ENCODE measurements at regions not wholly inside any gene's neighbourhood (a gene's known extent, or its start where the extent isn't known, plus 50 kb on each side); places are given as distances from the start of the nearest gene placed in this dataset.

DNA sequence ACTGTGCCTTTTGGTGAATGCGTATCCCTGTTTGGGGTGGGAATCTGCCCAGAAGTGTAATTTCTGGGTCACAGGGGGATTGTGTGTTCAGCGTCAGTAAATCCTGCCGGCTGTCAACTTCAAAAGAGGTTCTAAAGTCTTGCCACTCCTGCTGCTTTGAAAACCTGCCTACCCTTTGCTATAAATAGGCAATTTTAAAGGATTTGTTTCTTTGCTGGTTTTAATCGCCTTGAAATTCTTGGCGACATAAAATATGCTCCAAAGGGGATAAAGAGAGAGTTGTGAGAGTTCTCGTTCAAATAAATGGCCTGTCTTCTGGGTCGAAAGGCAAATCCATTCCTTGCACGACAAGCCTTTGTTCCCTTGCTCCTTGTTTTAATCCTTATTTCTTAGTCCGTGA, 143.4 kb downstream of the IRF8 start:
- DNase-seq = no peak

GRCh38 chr16:86042996-86043725, 144.2 kb downstream of the IRF8 start:
- DNase-seq = no peak

- peak; percentile 47 for DNase-seq
Observed at GRCh38 chr16:86044241-86044671, 145.3 kb downstream of the IRF8 start.

- peak; percentile 51 for DNase-seq
Observed at GRCh38 chr16:86044881-86045590, 146.1 kb downstream of the IRF8 start.

DNA sequence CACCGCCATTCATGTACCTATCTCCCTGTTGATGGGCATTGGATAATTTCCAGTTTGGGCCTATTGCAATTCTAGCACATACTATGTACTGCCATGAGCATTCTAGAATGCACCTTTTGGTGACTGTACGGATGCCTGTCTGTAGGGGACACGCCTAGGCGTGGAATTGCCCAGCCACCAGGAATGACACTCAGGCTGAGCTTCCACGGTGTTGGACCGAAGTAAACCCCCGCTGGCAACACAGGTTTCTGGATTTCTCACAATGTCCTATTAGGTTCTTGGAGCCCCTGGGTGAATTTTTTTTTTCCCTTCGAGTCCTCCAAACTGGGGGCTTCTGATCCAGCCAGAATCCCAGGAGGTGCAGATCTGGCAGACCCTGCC, 146.6 kb downstream of the IRF8 start:
- DNase-seq = no peak

DNA sequence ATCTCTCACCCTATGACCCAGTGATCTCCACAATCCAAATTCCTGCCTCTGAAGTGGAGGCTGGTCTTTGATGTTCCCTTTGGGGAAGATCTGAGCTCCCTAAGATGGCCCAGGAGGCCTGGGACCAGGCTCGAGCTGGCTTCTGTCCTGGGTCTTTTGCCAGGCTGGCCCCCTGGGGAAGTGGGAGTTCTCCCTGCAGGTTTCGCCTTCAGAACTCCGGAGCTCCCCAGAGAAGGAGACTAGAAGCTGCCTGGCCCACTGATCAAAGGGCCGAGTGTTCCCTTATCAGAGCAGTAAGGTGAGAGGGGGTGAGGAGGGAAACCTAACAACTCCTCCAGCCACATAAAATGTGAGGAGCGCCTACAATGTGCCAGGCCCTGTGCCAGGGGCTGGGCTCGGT, 147.1 kb downstream of the IRF8 start:
- DNase-seq = no peak

- no peak for DNase-seq
Observed at GRCh38 chr16:86046667-86047270, 147.8 kb downstream of the IRF8 start.

DNA sequence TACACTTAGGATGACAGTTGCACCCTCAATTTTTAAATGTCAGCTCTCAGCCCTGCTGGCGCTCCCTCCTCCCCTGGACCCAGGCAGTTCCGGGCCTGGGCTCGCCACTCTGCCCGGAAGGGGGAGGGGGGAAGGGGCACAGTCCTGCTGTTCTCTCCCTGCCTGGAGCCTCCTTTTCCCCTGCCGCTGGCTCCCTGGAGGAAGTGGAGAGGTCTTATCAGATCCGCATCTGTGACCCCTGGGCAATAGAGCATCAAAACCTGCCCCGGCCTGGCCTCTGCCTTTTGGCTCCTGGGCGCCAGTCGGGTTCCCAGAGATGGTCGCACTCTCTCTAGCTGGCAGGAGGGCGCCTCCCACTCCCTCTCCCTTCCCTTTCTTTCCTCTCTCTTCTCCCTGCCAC, 149.3 kb downstream of the IRF8 start:
- no peak for DNase-seq

DNA sequence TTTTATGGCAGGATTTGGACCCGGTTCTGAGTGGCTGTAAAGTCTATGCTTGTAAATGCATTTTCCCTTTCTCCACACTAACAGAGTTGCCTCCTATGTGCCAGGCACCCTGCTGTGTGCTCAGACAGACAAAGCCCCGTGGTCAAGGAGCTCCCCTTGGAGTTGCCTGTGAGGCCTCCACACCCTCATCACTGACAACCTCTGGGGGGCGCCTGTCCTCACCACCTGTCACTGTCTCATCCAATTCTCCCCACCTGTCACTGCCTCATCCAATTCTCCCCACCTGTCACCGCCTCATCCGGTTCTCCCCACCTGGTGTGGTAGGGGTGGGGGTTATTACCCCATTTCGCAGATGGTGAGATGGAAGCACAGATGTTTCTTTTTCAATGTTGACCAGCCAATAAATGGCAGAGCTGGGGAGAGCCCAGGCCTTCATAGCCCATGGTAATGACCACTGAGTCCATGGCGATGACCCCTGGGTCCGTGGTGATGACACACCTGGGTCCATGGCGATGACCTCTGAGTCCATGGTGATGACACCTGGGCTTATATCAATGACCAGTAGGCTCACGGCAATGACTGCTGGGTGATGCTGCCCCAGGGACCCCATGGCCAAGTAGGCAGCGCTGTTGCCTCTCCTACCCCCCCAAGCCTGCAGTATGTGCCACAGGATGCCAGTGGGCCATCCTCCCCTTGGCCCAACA, 150.1 kb downstream of the IRF8 start:
- no peak for DNase-seq

DNA sequence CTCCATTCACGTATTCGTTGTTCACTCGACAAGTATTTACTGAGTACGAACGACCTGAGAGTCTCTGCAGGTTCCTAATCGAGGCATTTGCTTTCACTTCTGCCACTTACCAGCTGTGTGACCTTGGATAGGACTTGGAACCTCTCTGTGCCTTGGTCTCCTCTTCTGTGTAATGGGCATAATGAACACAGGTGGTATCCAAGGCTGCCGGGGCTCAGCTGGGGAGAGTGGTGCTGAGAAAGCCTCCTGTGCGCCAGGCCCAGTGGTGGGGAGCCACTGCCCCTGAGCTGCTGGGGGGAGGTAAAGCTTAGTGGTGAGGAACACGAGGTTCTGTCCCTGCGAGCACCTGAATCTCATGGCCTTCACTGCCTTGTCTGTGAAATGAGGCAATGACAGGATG, 150.7 kb downstream of the IRF8 start:
- DNase-seq = no peak

- no peak for DNase-seq
Observed at GRCh38 chr16:86050111-86050510, 151.1 kb downstream of the IRF8 start.

DNA sequence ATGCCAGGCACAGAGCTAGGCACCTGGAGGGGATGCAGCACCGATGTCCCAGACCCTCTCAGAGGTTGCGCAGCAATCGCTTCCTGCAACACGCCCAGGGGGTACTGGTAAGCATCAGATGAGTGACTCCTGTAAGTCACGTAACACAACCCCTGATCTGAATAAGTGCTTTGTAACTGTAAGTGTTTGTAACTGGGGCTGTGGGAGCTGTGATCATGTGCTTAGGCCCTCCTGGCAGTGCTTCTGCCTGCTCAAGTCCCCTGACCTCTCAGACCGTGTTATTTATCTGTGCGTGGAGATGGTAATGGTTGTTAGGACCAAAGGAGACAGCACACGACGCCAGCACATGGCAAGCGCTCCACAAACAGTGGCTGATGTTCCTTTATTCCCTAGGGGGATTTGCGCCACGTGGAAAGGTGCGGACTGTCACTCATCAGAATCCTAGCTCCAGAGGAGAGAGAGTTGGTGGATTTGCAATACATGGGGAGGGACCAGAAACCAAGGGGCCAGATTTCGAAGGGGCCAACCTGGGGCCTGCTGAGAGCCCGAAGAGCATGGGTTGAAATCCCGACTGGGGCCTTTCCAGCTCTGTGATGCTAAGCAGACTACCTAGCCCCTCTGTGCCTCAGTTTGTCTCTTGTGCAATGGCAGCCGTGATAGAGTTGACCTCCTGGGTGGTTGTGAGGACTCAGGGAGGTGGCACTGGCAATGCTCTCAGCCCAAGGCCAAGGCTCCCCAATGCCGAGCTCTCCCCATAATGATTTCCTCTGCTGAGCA, 151.8 kb downstream of the IRF8 start:
- no peak for DNase-seq

DNA sequence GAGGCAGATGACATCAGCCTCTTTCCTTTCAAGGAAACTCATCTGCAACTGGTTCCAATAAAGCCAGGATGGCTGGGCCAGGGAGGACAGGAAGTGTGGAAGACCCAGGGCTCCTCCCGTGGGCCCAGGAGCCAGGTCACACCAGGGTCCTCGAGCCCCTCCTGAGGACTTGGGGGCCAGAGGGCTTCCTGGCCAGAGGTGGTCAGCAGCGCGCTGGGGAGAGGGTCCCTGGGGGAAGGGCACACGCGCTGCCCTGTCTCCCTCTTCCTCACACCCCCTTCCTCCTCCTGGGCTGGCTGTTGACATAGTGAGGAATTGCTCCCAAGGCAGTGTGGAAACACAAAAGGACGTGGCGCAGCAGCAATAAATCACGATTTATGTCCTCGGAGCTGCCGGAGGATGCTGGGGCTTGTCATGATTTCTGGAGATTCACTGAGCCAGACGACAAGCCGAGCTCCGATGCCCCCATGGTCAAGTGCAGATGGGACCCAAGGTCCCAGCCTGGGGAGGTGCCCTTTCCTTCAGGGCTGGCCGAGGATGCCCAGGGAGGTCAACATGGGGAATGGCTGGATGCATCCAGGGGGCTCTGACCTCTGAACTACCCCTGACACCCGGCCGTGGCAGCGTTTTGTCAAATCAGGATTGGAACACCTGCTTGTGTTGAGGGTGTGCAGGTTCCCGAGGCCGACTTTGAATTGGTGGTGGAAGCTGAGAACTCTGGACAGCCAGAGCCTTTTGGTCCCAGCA, 152.6 kb downstream of the IRF8 start:
- DNase-seq = no peak

GRCh38 chr16:86052115-86052670, 153.2 kb downstream of the IRF8 start:
- DNase-seq = no peak

- DNase-seq = no peak
Observed at GRCh38 chr16:86052926-86053325, 154.0 kb downstream of the IRF8 start.

DNA sequence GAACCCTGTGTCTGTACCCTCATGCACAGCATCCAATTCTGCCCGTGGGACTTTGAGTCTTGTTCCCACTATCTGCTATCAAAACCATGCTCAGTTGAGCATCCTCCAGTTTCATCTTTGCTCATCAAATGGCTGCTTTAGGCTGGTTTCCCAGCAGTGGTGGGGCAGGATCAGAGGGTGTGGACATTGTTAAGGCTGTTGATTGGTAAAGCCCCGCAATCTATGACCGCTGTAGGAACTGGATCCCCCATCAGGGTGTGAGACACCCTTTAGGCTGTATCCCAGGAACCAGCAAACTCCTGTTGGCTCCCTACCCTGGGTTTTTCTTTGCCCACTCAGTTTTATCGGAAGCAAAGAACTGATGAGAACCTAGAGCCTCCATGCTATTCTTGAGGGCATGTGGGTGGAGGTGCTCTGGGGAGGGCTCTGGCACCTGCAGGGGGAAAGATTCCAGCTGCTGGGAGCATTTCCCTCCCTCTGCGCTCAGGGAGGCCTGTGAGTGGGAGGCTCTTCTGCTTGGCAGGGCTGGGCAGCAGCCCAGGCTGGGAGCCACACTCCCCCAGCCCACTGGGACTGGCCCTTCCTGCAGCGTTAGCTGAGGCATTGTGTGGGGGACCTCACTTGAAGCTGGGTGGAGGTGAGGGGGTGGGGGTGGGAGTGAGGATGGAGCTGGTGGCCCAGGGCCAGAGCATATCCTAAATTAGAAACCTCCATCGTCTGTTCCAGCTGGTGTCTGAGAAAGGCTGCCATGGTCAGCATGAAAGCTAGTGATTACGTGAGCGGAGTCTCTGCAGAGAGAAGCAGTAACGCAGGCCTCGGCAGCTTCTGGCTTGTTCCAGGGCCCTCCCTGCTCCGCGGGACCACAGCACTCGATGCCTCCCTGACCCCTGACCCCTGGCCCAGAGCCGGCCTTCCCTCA, 160.6 kb downstream of the IRF8 start:
- no peak for DNase-seq

DNA sequence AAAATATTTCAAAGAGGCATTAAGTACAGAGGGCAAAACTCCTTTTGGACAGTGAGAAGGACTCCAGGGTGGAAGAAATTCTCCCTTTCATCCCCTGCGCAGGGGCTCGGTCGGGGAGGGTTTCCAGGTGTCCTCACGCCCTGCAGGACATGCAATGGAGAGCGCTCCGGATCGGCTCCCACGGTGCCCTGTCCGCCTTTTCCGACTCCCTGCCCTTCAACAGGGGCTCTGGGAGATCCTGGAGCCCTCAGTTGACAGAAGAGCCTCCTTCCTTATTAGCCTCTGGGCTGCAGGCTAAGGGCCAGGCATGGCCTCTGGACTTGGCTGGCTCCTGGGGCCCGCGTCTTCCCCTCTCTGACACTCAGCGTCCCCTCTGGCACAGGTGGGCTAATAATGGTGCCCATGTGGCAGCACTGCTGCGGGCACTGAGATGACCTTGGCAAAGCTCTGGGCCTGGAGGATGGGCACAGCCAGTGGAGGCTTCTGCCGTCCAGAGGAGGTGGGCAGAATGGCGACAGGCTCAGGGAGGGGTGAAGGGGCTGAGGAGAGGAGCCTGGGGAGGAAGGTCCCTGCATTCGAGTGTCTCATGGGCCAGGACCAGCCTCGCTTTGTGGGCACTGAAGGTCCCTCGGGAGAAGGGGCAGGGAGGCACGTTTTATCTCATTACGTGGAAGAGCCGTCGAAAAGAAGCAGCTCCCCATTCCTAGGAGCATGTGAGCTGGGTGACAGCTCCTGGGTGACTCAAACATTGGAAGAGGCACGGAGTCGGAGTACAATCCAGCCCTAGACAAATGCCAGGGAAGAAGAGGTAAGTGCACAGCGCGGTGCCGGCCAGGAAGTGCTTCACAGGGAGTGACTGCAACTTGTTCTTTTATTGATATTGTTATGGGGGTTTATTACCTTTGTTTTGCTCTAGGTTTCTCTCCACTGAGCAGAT, 161.7 kb downstream of the IRF8 start:
- no peak for DNase-seq

DNA sequence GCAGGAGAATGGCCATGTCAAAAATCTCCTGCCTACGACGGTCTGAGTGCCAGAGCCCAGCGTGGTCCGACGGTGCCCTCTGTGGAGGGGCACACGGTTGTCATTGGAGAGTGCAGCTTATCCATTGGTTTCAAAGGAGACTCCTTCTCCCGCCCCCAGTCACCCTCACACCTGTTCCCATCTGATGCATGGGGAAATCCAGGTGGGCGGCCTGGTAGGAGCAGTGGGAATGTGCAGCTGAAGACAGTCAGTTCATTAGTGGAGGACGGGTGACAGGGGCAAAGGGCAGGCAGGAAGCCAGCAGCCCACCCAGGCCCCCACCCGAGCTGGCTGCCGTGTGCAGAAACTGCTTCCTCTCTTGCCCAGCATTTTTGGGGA, 162.3 kb downstream of the IRF8 start:
- DNase-seq = no peak

GRCh38 chr16:86061721-86062120, 162.8 kb downstream of the IRF8 start:
- DNase-seq = no peak

Measured in activated T-cell treated with anti-CD3 and anti-CD28 coated beads, Interleukin-2, amount 50 U/mL, for 1 hour (primary cell).